HG03039 (cell line): ENCODE measurements at regions not wholly inside any gene's neighbourhood (a gene's known extent, or its start where the extent isn't known, plus 50 kb on each side); places are given as distances from the start of the nearest gene placed in this dataset.

Source experiments
- ATAC-seq: cut with Tn5 transposase; IDR thresholded peaks from one replicate; pipeline ENCODE4 v1.9.1; 2021; ENCODE audit warnings: mild to moderate bottlenecking, moderate library complexity; ENCODE audit not compliant: unreplicated experiment

DNA sequence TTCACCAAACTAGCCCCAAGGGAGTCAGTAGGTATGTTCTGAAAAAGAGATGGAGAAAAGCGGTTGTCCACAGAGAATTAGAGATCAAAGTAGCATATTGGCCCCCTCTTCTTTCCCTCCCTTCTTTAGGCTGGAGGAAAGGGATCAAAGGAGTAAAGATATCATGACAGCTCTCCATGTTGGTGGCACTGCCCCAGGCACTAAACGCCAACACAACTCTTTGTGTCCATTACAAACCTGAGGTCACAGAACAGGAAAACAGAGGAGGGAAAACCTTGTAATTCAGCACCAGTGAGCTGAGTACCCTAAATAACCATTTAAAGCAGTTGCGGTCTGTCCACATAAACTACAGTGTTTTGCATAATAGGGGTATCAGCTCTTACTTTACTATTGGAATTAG is 113.0 kb upstream of the TFAP2D start:
- ATAC-seq, result no peak

DNA sequence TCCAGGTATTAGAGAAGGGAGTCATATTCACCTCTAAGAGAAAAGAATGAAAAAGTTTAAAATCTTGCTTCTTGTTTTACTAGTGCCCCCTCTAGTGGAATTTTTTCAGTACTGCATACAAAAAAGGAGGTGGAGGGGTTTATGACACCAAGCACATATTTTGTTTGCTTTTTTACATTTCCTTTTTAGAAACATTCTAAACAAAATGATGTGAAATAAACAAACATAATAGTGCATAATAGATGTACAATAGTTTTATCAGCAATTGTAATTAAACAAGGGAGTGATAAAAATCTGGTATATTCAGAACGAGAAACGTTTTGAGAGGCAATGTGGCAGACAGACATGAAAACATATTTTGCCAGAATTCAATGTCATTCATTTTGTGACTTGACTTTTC is 111.0 kb upstream of the TFAP2D start:
- no peak for ATAC-seq

DNA sequence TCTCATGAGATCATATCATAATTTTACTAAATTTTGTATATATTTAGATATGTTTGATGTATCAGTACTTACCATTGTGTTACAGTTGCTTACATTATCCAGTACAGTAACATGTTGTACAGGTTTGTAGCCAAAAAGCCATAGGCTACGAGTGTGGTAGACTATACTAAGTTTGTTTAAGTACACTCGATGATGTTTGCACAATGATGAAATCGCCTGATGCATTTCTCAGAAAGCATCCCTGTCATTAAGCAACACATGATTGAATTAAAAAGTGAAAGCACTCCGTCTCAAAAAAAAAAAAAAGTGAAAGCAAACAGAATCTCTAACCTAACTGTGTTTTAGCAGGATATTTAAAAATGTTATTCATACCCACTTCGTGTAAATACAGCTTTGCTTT is 104.9 kb upstream of the TFAP2D start:
- ATAC-seq, result no peak

DNA sequence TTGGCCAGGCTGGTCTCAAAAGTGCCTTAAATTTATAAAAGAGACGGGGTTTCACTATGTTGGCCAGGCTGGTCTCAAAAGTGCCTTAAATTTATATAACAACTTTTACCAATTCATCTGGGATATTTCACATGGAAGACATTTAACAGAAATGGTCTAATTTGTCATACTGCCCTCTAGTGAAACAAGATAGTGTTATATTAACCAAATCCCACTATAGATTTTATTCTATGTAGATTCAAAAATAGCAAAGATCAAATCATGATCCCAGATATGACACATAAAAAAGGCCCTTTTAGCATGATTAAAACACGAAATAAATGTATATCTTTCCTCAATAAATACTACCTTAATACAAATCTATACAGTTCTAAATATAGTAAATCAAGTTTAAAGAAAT is 102.8 kb upstream of the TFAP2D start:
- no peak for ATAC-seq

DNA sequence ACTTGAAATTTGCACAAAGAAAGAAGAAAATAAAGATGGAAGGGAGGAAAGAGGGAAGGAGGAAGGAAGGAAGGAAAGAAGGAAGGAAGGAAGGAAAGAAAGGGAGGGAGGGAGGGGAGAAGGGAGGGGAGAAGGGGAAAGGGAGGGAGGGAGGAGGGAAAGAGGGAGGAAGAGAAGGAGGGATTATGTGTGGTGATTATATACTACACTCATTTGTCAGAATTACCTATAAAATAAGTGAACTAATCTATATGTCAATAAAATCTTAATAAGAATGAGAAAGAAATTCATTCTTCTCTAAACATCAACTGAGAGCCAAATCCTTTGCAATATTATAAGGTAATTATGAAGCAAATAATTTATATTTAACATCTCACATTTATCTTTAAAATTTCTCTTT is 77.9 kb upstream of the TFAP2D start:
- no peak for ATAC-seq

DNA sequence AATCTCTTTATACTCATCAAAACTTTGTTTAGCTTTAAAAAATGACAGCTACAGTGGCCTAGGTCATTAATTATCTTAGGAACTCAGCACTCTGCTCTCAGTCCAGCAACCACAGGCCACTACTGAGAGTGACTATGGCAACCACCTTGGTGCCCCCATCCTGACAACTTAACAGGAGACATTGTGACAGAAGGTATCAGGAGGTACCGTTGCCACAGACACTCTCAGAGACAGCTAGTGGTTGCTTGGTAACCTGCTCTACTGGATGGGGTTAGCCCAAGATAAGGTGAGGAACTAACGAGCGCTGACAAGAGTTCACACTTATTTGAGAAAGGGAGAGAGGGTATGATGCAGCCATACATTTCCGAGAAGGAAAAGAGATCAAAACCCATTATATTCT is 76.1 kb upstream of the TFAP2D start:
- no peak for ATAC-seq

DNA sequence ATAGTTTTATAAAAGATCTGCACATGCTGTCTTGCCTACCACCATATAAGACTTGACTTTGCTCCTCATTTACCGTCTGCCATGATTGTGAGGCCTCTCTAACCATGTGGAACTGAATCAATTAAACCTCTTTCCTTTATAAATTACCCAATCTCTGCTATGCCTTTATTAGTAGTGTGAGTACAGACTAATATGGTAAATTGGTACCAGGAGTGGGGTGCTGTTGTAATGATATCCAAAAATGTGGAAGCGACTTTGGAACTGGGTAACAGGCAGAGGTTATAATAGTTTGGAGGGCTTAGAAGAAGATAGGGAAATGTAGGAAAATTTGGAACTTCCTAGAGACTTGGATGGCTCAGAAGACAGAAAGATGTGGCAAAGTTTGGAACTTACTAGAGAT is 64.2 kb upstream of the TFAP2D start:
- ATAC-seq, result no peak

DNA sequence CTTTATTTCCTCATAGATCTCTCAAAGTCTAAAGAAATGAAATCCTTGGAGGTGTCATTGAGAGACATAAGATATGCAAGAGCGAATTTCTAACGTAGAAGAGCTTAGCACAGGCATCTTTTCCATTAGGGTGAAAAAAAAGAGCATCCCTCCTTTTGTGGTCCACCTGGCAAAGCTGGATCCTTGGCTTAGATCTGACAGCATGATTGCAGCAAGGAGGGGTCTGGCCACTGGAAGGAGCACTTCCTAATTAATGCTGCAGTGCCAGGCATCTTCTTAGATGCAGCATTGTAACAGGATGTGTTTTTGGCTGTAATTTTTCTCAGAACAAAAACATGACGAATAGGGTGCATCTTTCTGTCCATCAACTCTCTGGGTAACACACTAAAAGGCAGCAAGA is 60.1 kb upstream of the TFAP2D start:
- ATAC-seq, result no peak

DNA sequence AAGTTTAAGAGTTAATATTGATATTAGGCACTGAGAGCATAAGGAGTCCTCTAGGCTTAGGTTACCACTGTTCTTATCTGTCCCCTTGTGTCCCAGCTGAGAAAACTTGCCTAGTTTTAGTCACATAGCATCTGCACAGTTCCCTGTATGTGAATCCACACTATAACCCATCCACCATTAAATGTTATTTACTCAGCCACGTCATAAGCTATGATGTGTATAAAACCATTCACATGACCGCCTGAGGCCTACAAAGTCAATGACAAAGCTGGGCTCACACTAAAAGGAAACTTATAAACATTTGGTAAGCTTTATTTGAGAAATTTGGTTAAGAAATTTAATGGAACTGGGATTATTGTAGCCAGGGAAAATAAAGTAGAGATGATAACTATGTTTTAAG is 59.2 kb upstream of the TFAP2D start:
- ATAC-seq, result no peak

DNA sequence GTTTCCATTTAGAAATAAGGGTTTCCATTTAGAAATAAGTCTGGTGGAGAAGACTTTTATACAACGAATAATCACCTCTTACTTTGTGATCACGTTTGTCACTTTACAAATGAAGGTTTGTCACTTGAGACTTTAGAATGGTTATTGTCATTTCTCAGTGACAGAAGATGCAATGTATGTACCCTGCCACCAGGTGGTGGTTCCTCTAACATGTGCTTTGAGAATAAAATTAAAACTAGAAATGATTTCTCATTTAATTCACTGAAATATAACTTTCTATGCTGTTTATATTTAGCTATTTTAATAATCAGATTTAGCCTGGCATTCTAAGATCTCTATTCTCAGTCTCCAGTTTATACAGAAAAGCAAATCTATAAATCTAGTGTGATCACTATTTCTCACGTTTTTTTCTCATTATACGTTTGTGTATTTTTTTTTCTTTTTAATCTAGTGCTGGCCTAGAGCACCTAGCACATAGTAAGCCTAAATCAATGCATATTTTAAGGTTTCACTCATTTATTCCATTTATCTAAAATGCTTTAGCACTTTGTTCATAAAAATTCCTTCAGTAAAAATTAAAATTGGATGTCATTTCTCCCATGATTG is 57.4 kb upstream of the TFAP2D start:
- ATAC-seq, result peak; percentile 58

DNA sequence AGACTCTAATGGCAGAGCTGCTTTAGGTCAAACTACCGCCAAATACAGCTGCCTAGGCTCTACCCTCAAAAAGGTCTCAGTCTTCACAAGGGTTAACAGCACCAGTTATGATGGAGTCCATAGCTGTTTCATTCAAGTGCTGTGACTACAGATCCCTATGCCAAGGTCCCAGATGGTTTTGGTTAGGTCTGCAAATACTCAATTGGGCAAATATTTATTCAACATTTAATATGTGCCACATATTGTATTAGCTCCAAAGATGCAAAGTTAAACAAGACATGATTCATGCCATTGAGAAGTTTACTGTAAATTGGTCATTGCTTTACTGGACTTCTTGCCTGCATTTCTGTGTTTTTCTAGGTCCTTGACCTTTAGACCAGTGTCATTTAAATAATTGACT is 55.8 kb upstream of the TFAP2D start:
- no peak for ATAC-seq

DNA sequence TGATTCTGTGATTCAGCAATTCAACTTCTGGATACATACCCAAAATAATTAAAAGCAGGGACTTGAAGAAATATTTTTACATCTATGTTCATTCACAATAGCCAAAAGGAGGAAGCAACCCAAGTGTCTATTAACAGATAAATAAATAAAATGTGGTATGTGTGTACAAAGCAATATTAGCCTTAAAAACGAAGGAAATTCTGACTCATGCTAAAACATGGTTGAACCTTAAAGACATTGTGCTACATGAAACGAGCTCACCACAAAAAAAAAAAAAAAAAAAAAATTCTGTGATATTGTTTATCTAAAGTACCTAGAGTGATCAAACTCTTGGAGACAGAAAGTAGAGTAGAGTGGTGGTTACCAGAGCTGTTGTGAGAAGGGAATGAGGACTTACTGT is 54.8 kb upstream of the TFAP2D start:
- no peak for ATAC-seq

DNA sequence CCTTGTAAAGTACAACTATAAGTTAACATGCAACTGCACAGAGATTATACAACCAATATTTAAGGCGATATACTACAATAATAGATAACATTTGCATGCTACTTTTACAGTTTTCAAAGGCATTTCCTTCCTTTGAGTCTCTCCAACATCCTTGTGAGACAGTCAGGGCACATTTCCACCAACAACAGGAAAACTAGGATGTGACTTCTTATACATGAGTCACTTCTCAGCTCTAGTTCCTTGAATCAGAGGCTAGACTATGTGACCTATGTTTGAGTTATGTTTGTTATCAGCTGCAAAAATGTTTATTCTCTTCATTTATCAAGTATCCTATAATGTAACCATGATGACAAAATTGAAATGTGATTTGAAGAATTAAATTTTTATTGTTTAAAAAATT is 51.7 kb upstream of the TFAP2D start:
- ATAC-seq, result no peak
